Progenitor cell of endocrine pancreas (in vitro differentiated cells): ENCODE measurements at regions not wholly inside any gene's neighbourhood (a gene's known extent, or its start where the extent isn't known, plus 50 kb on each side); places are given as distances from the start of the nearest gene placed in this dataset.

Source experiments
- DNase-seq: peaks from one replicate; pipeline ENCODE4 v3.0.0; 2021; ENCODE audit warnings: low spot score; ENCODE audit not compliant: unreplicated experiment
- H3K27ac Mint-ChIP-seq: 2 replicates; pipeline ENCODE4 v1.8.0; 2021; ENCODE audit warnings: mild to moderate bottlenecking, moderate library complexity, mixed read lengths
- H3K27me3 Mint-ChIP-seq: 2 replicates; pipeline ENCODE4 v1.8.0; 2021; ENCODE audit warnings: mixed read lengths
- H3K36me3 Mint-ChIP-seq: 2 replicates; pipeline ENCODE4 v1.8.0; 2022; ENCODE audit warnings: mixed read lengths; ENCODE audit not compliant: insufficient read depth
- H3K4me1 Mint-ChIP-seq: 2 replicates; pipeline ENCODE4 v1.8.0; 2021; ENCODE audit warnings: low read depth, mixed read lengths
- H3K4me3 Mint-ChIP-seq: 2 replicates; pipeline ENCODE4 v1.8.0; 2021; ENCODE audit warnings: low read depth, mild to moderate bottlenecking, moderate library complexity, mixed read lengths
- H3K9me3 Mint-ChIP-seq: 2 replicates; pipeline ENCODE4 v1.8.0; 2021; ENCODE audit warnings: low read depth, mixed read lengths
- TF ChIP-seq, protein P1 (sequence below): fragments of 200-600 bp; sonication (generic); IDR thresholded peaks from one replicate; pipeline ENCODE4 v1.5.0; 2021; ENCODE audit warnings: antibody characterized with exemption, mild to moderate bottlenecking; ENCODE audit not compliant: unreplicated experiment

- TF ChIP-seq, protein P1, sequence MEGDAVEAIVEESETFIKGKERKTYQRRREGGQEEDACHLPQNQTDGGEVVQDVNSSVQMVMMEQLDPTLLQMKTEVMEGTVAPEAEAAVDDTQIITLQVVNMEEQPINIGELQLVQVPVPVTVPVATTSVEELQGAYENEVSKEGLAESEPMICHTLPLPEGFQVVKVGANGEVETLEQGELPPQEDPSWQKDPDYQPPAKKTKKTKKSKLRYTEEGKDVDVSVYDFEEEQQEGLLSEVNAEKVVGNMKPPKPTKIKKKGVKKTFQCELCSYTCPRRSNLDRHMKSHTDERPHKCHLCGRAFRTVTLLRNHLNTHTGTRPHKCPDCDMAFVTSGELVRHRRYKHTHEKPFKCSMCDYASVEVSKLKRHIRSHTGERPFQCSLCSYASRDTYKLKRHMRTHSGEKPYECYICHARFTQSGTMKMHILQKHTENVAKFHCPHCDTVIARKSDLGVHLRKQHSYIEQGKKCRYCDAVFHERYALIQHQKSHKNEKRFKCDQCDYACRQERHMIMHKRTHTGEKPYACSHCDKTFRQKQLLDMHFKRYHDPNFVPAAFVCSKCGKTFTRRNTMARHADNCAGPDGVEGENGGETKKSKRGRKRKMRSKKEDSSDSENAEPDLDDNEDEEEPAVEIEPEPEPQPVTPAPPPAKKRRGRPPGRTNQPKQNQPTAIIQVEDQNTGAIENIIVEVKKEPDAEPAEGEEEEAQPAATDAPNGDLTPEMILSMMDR: no peak
- Mint-ChIP-seq H3K4me1 (peaks cover 4% of the 10 kb centered on the region), H3K27me3 (peaks cover 30% of the 10 kb centered on the region)
Observed at GRCh38 chr10:29804025-29804852, 169.5 kb upstream of the SVIL start.

DNA sequence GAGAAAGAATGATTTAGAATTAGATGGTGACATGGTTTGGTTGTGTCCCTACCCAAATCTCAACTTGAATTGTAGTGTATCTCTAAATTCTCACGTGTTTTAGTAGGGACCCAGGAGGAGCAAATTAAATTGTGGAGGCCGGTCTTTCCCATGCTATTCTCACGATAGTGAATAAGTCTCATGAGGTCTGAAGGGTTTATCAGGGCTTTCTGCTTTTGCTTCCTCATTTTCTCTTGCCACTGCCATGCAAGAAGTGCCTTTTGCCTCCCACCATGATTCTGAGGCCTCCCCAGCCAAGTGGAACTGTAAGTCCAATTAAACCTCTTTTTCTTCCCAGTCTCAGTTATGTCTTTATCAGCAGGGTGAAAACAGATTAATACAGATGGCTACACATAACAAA is 167.4 kb upstream of the SVIL start:
- H3K9me3 Mint-ChIP-seq: no peaks in the 10 kb centered on the region
- no peak overlapping the region for H3K4me3 Mint-ChIP-seq
- no peaks in the 10 kb centered on the region for H3K36me3 Mint-ChIP-seq
- peaks cover 26% of the 10 kb centered on the region for H3K27me3 Mint-ChIP-seq
- H3K27ac Mint-ChIP-seq: no peak overlapping the region
- H3K4me1 Mint-ChIP-seq: peaks cover 4% of the 10 kb centered on the region
- DNase-seq: no peak
- TF ChIP-seq, protein P1: no peak

More at GRCh38 chr10:29804025-29804852, 169.5 kb upstream of the SVIL start:
- DNase-seq: no peak
- no peak overlapping the region for H3K27ac Mint-ChIP-seq
- no peak overlapping the region for H3K4me3 Mint-ChIP-seq
- H3K36me3 Mint-ChIP-seq: no peaks in the 10 kb centered on the region
- H3K9me3 Mint-ChIP-seq: no peaks in the 10 kb centered on the region

DNA sequence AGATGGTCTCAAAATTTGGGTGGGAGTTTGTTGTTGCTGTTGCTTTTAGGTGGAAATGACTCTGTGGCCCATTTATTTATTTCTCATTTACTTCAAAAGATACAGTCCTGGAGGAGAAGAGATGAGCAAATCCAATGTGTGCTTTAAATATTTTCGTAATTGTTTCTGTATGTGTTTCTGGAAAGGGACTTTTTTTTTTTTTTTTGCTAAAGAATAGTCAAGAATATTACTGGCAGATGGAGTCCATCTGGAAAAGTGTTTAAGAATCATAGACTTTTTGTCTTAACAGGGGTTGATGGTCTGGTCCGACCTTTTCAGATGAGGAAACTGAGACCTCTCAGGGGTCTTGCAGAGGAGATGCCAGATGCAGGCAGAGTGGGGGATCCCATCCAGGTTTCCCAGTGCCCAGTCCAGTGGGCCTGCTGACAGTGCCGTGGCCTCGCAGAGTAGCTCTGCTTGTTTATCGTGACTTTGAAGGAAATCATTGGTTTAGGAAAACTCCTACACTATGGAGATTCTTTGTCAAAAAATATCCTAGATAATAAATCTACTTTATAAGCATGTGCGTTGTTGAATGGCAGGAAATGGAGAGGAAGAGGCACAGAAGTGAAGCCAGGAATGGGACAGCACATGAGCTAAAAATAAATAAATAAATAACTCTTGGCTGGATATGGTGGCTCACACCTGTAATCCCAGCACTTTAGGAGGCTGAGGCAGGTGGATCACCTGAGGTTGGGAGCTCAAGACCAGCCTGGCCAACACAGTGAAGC is 164.3 kb upstream of the SVIL start:
- Mint-ChIP-seq H3K36me3 (no peaks in the 10 kb centered on the region), H3K4me1 (peaks cover 12% of the 10 kb centered on the region), H3K27ac (no peak overlapping the region), H3K4me3 (no peak overlapping the region), H3K9me3 (no peaks in the 10 kb centered on the region), H3K27me3 (peaks cover 40% of the 10 kb centered on the region)
- TF ChIP-seq, protein P1: no peak
- no peak for DNase-seq

DNA sequence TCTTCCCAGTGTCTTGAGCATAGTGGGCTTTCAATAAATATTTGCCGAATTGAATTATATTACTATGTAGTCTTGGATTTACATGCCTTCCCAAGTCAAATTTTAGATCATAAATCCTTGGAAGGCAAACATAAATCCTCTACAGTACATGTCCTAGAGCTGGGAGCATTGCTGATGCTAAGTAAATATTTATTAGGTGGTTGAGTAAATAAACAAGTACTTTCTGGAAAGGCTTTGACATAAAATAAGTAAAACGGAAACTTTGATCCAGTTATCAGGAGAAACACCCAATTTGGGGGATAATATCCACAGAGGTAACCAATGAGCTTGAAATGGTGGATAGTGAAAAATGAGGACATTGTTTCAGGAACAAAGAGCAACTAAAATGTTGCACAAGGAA is 162.8 kb upstream of the SVIL start:
- Mint-ChIP-seq H3K9me3 (no peaks in the 10 kb centered on the region), H3K4me3 (no peak overlapping the region), H3K4me1 (peaks cover 12% of the 10 kb centered on the region), H3K36me3 (no peaks in the 10 kb centered on the region), H3K27ac (no peak overlapping the region), H3K27me3 (peaks cover 39% of the 10 kb centered on the region)
- TF ChIP-seq, protein P1: no peak
- DNase-seq: no peak

DNA sequence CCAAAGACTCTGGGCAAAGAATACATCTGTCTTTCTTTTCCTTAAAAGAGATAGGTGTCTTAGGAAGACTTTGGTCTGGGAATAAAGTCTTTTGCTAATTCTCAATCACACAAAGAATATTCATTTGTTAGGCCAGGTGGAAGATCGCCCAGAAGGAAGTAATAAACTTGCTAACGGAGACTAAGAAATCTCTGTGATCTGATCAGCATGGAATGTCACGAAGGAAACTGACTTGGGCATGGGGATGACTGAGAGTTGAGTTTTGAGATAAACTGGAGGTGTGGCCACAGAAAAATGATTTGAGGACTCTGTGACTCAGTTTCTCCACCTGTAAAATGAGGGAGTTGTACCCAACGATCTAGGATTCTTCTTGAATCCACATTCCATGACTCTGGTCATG is 161.1 kb upstream of the SVIL start:
- no peak overlapping the region for H3K4me3 Mint-ChIP-seq
- peaks cover 12% of the 10 kb centered on the region for H3K4me1 Mint-ChIP-seq
- H3K9me3 Mint-ChIP-seq: no peaks in the 10 kb centered on the region
- no peaks in the 10 kb centered on the region for H3K36me3 Mint-ChIP-seq
- no peak for DNase-seq
- peaks cover 31% of the 10 kb centered on the region for H3K27me3 Mint-ChIP-seq
- TF ChIP-seq, protein P1: no peak
- no peak overlapping the region for H3K27ac Mint-ChIP-seq
